Endothelial cell of umbilical vein (primary cell): ENCODE measurements at regions not wholly inside any gene's neighbourhood (a gene's known extent, or its start where the extent isn't known, plus 50 kb on each side); places are given as distances from the start of the nearest gene placed in this dataset.

Experiments
- BruUV-seq: library from RNA; stranded (reverse); fragments of 400-500 nt; replicated peaks from 2 replicates; lab custom pipeline; 2021; lab: Mats Ljungman, UMichigan
- CTCF ChIA-PET: fragments of 300-600, 350-600 bp; sonication (Branson Sonifier 250); formaldehyde crosslinking; loops from one replicate; lab custom pipeline; 2021; ENCODE audit warnings: antibody characterized with exemption, inconsistent platforms; lab: Charles Lee
- POLR2A ChIA-PET: fragments of 300-600, 350-600 bp; sonication (Branson Sonifier 250); formaldehyde crosslinking; loops from one replicate; lab custom pipeline; 2021; ENCODE audit warnings: antibody characterized with exemption, inconsistent platforms; lab: Charles Lee
- DNase-seq: peaks from one replicate; pipeline ENCODE4 v3.0.0-alpha.2; 2011; ENCODE audit warnings: low read depth, low spot score
- FAIRE-seq: peaks from 2 replicates; lab custom pipeline; 2011; peaks lifted over from hg19 to GRCh38; lab: Jason Lieb, UNC
- H2AFZ ChIP-seq: 2 replicates; pipeline ENCODE4 v1.6.0; 2012; ENCODE audit warnings: low read depth, low read length, control low read depth, inconsistent platforms
- H3K27ac ChIP-seq: 2 replicates; pipeline ENCODE4 v1.5.1; 2011; ENCODE audit warnings: low read depth, mild to moderate bottlenecking, control low read depth, low read length, moderate library complexity; ENCODE audit not compliant: insufficient read depth
- H3K27me3 ChIP-seq, 2 experiments: 2 replicates each; pipeline versions ENCODE4 v1.6.0 to v1.6.1; 2011; ENCODE audit warnings: low read length in 2 of 2, mixed read lengths in 1 of 2; ENCODE audit not compliant: control insufficient read depth in 2 of 2, insufficient read depth in 2 of 2
- H3K36me3 ChIP-seq, 2 experiments: 2 replicates in 1 of 2; 3 replicates in 1 of 2; pipeline ENCODE4 v1.5.1; 2011; ENCODE audit warnings: low read length in 2 of 2, mild to moderate bottlenecking in 1 of 2, moderate library complexity in 1 of 2; ENCODE audit not compliant: control insufficient read depth in 2 of 2, insufficient read depth in 2 of 2; ENCODE audit errors: extremely low read depth in 1 of 2
- H3K4me1 ChIP-seq: 3 replicates; pipeline ENCODE4 v1.5.1; 2011; ENCODE audit warnings: mild to moderate bottlenecking, low read length; ENCODE audit not compliant: control insufficient read depth, insufficient read depth; ENCODE audit errors: extremely low read depth
- H3K4me2 ChIP-seq: 2 replicates; pipeline ENCODE4 v1.6.1; 2011; ENCODE audit warnings: low read length, control low read depth, mixed read lengths; ENCODE audit not compliant: insufficient read depth
- H3K4me3 ChIP-seq, 3 experiments: fragments of 200-600 bp in 1 of 3; sonication (generic), shearing (Covaris generic) in 1 of 3; replicated peaks in 1 of 3; 2 replicates each; pipeline ENCODE4 v1.5.1; 2011 to 2016; ENCODE audit warnings: control low read depth in 3 of 3, low read length in 3 of 3, mild to moderate bottlenecking in 2 of 3, inconsistent platforms in 1 of 3, low read depth in 1 of 3, moderate library complexity in 1 of 3; ENCODE audit not compliant: insufficient read depth in 1 of 3
- H3K79me2 ChIP-seq: 2 replicates; pipeline ENCODE4 v1.6.0; 2012; ENCODE audit warnings: low read length, inconsistent platforms; ENCODE audit not compliant: control insufficient read depth, insufficient read depth
- H3K9ac ChIP-seq: replicated peaks from 2 replicates; pipeline ENCODE3; 2011; ENCODE audit warnings: low read length, control low read depth; ENCODE audit not compliant: insufficient read depth; ENCODE audit errors: extremely low read depth
- H3K9me1 ChIP-seq: replicated peaks from 3 replicates; pipeline ENCODE4 v1.6.0; 2011; ENCODE audit warnings: mild to moderate bottlenecking, low read length; ENCODE audit not compliant: control insufficient read depth, insufficient read depth; ENCODE audit errors: extremely low read depth
- H3K9me3 ChIP-seq: replicated peaks from 2 replicates; pipeline ENCODE4 v1.5.1; 2012; ENCODE audit warnings: low read length, inconsistent platforms; ENCODE audit not compliant: control insufficient read depth, insufficient read depth
- H4K20me1 ChIP-seq: replicated peaks from 2 replicates; pipeline ENCODE3; 2011; ENCODE audit warnings: mild to moderate bottlenecking, low read length; ENCODE audit not compliant: control insufficient read depth, insufficient read depth; ENCODE audit errors: extremely low read depth
- CTCF ChIP-seq, 2 donors: IDR thresholded peaks; 1 replicate in 1 of 2; 2 replicates in 1 of 2; pipeline ENCODE4 v1.5.1; 2011; ENCODE audit warnings: low read length in 2 of 2, mild to moderate bottlenecking in 2 of 2, moderate library complexity in 2 of 2, control low read depth in 1 of 2, inconsistent platforms in 1 of 2, low read depth in 1 of 2; ENCODE audit not compliant: insufficient read depth in 1 of 2; ENCODE audit errors: extremely low read depth in 1 of 2
- FOS ChIP-seq: IDR thresholded peaks from 2 replicates; pipeline ENCODE4 v1.6.1; 2011; ENCODE audit warnings: mild to moderate bottlenecking, low read length, moderate library complexity, borderline replicate concordance; ENCODE audit not compliant: insufficient read depth
- GATA2 ChIP-seq: IDR thresholded peaks from 2 replicates; pipeline ENCODE4 v1.7.0; 2011; ENCODE audit warnings: low read depth, mild to moderate bottlenecking, moderate library complexity, mixed read lengths, low read length; ENCODE audit not compliant: insufficient read length, insufficient read depth
- JUN ChIP-seq: IDR thresholded peaks from 2 replicates; pipeline ENCODE4 v1.6.1; 2011; ENCODE audit warnings: borderline replicate concordance, low read depth; ENCODE audit not compliant: insufficient read length, insufficient read depth
- MAX ChIP-seq: IDR thresholded peaks from 2 replicates; pipeline ENCODE4 v1.6.1; 2011; ENCODE audit not compliant: insufficient read depth, insufficient read length
- MYC ChIP-seq: IDR thresholded peaks from one replicate; pipeline ENCODE4 v1.6.1; 2011; ENCODE audit warnings: mild to moderate bottlenecking, low read depth, low read length
- POLR2A ChIP-seq: IDR thresholded peaks from 2 replicates; pipeline ENCODE4 v1.6.1; 2012; ENCODE audit warnings: low read depth, mild to moderate bottlenecking, control low read depth, low read length
- dilution Hi-C: fragments of 300-500 bp; cut with MboI; formaldehyde crosslinking; loops from one replicate; pipeline ENCODE4 v1.15.0; 2019; ENCODE audit warnings: low sequenced_read_pairs; ENCODE audit not compliant: extremely low pct_ligation_motif_present
- intact Hi-C: fragments of 100-400 bp; cut with micrococcal nuclease; formaldehyde crosslinking; loops from one replicate; pipeline ENCODE4 v1.10.0; 2022

GRCh38 chr4:121514443-121514842 is 133.6 kb upstream of the QRFPR start:
- no peak overlapping the region for H3K4me2 ChIP-seq
- H3K9ac ChIP-seq, result no peak overlapping the region
- H3K27me3 ChIP-seq, result no peaks in the 10 kb centered on the region
- no peak for FAIRE-seq
- H3K79me2 ChIP-seq, result no peaks in the 10 kb centered on the region
- ChIA-PET POLR2A (no interaction called here), CTCF (no interaction called here)
- H4K20me1 ChIP-seq, result no peaks in the 10 kb centered on the region
- TF ChIP-seq POLR2A, result no peak
- no peak for TF ChIP-seq FOS
- no peak for TF ChIP-seq GATA2
- no peak for TF ChIP-seq JUN
- TF ChIP-seq CTCF (IDR thresholded peaks at IDR 0.05; ENCODE audit: extremely low read depth in 1 of 2, insufficient read depth in 1 of 2, low read depth in 1 of 2, low read length in 2 of 2), result no peak
- TF ChIP-seq MYC, result no peak
- no peak for TF ChIP-seq MAX
- no peaks in the 10 kb centered on the region for H3K4me1 ChIP-seq
- H3K4me3 ChIP-seq, result no peak overlapping the region
- H3K36me3 ChIP-seq, result no peaks in the 10 kb centered on the region
- intact Hi-C loops (no loop called here), dilution Hi-C loops (no loop called here)
- H3K27ac ChIP-seq, result no peak overlapping the region
- H2AFZ ChIP-seq, result no peak overlapping the region
- no peaks in the 10 kb centered on the region for H3K9me3 ChIP-seq
- no peaks in the 10 kb centered on the region for H3K9me1 ChIP-seq
- BruUV-seq, result no TSS peak
- DNase-seq, result no peak
